ENCODE measurements at regions not wholly inside any gene's neighbourhood (a gene's known extent, or its start where the extent isn't known, plus 50 kb on each side); places are given as distances from the start of the nearest gene placed in this dataset.

DNA sequence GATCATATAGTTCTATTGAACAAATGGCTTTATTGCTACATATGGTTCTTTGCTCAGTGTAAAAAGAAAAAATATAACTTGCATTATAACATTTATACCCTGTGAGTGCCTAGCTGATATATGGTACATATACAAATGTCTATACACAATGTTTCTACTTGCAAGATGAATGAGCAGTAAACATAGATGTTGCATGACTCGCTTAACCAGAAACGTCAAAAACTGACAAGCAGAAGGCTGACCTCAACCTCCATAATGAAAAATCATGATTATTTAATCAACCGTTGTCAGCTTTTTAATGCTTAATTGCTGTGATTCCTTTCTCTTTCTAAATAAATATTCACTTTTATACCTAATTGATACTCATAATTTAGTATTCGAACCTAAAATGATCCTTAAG is 183.3 kb downstream of the PTN start:
- no peaks in the 10 kb centered on the region; the same call in 1 of the 2 replicates for H4K20me1 ChIP-seq (ENCODE audit: insufficient read depth)
- no peaks in the 10 kb centered on the region for H3K4me1 ChIP-seq (ENCODE audit: control insufficient read depth in 1 of 2, insufficient read depth in 2 of 2, low read length in 2 of 2)
- H3K36me3 ChIP-seq (ENCODE audit: control insufficient read depth in 1 of 2, insufficient read depth in 2 of 2, low read length in 2 of 2), result no peaks in the 10 kb centered on the region
- intact Hi-C loops (cut with micrococcal nuclease), result no loop called here
- ChIA-PET CTCF (no interaction called here), POLR2A (no interaction called here), RAD21 (ENCODE audit: low non-redundant PET in 1 of 2, low total read pairs in 2 of 2, uncharacterized antibody in 2 of 2, unreplicated experiment in 2 of 2) (no interaction called here)
- H3K27ac ChIP-seq (ENCODE audit: low read depth, low read length), result no peak overlapping the region
- DNase-seq (ENCODE audit: low read depth, low spot score), result no peak
- H3K4me2 ChIP-seq (ENCODE audit: low read length), result no peak overlapping the region
- H3K79me2 ChIP-seq (ENCODE audit: insufficient read depth, low read length), result no peaks in the 10 kb centered on the region
- no peaks in the 10 kb centered on the region for H3K27me3 ChIP-seq (ENCODE audit: insufficient read depth, low read length)
- no peak overlapping the region for H3K4me3 ChIP-seq (replicated peaks in 1 of 2; ENCODE audit: low read depth in 1 of 2, low read length in 2 of 2)
- H3K9me3 ChIP-seq (ENCODE audit: control insufficient read depth in 1 of 2, insufficient read depth in 1 of 2, low read depth in 1 of 2, low read length in 2 of 2), result peaks cover 0 to 3% of the 10 kb centered on the region in 2 experiments; a peak in 1 of 4 replicates
- BruUV-seq (replicated peaks), result no TSS peak
- H2AFZ ChIP-seq (ENCODE audit: low read depth, low read length, poor library complexity, severe bottlenecking), result no peak overlapping the region
- ATAC-seq, result no peak
- TF ChIP-seq CBX3 (IDR thresholded peaks at IDR 0.05; ENCODE audit: low read depth) (no peak), SIN3A (IDR thresholded peaks at IDR 0.05; ENCODE audit: low read depth) (no peak), TCF7L2 (IDR thresholded peaks at IDR 0.05; ENCODE audit: borderline replicate concordance, extremely low read depth, insufficient read depth, insufficient read length) (no peak), EZH2phosphoT487 (IDR thresholded peaks at IDR 0.05; ENCODE audit: borderline replicate concordance) (no peak), JUND (IDR thresholded peaks at IDR 0.05) (no peak), ZNF274 (IDR thresholded peaks at IDR 0.05; ENCODE audit: low read depth, low read length) (no peak), ELF1 (IDR thresholded peaks at IDR 0.05; ENCODE audit: borderline replicate concordance, low read depth) (no peak), POLR2AphosphoS5 (IDR thresholded peaks at IDR 0.05; ENCODE audit: low read depth, low read length) (no peak), SP1 (IDR thresholded peaks at IDR 0.05; ENCODE audit: low read depth) (no peak), YY1 (IDR thresholded peaks at IDR 0.05; ENCODE audit: extremely low read depth, insufficient replicate concordance, low read depth, low read length) (no peak), ZFX (IDR thresholded peaks at IDR 0.05) (no peak), SRF (IDR thresholded peaks at IDR 0.05; ENCODE audit: low read depth) (no peak), CEBPB (IDR thresholded peaks at IDR 0.05; ENCODE audit: low read depth) (no peak), POLR2A (IDR thresholded peaks at IDR 0.05; ENCODE audit: borderline replicate concordance, extremely low read depth, insufficient read depth, insufficient read length) (no peak)
- TF ChIP-seq, protein P1, sequence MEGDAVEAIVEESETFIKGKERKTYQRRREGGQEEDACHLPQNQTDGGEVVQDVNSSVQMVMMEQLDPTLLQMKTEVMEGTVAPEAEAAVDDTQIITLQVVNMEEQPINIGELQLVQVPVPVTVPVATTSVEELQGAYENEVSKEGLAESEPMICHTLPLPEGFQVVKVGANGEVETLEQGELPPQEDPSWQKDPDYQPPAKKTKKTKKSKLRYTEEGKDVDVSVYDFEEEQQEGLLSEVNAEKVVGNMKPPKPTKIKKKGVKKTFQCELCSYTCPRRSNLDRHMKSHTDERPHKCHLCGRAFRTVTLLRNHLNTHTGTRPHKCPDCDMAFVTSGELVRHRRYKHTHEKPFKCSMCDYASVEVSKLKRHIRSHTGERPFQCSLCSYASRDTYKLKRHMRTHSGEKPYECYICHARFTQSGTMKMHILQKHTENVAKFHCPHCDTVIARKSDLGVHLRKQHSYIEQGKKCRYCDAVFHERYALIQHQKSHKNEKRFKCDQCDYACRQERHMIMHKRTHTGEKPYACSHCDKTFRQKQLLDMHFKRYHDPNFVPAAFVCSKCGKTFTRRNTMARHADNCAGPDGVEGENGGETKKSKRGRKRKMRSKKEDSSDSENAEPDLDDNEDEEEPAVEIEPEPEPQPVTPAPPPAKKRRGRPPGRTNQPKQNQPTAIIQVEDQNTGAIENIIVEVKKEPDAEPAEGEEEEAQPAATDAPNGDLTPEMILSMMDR (IDR thresholded peaks at IDR 0.05 in 2 of 3, conservative IDR thresholded peaks at IDR 0.05 in 1 of 3; ENCODE audit: borderline replicate concordance in 1 of 3, insufficient read depth in 1 of 3, low read depth in 2 of 3, low read length in 2 of 3), result no peak
- TF ChIP-seq, protein P2, sequence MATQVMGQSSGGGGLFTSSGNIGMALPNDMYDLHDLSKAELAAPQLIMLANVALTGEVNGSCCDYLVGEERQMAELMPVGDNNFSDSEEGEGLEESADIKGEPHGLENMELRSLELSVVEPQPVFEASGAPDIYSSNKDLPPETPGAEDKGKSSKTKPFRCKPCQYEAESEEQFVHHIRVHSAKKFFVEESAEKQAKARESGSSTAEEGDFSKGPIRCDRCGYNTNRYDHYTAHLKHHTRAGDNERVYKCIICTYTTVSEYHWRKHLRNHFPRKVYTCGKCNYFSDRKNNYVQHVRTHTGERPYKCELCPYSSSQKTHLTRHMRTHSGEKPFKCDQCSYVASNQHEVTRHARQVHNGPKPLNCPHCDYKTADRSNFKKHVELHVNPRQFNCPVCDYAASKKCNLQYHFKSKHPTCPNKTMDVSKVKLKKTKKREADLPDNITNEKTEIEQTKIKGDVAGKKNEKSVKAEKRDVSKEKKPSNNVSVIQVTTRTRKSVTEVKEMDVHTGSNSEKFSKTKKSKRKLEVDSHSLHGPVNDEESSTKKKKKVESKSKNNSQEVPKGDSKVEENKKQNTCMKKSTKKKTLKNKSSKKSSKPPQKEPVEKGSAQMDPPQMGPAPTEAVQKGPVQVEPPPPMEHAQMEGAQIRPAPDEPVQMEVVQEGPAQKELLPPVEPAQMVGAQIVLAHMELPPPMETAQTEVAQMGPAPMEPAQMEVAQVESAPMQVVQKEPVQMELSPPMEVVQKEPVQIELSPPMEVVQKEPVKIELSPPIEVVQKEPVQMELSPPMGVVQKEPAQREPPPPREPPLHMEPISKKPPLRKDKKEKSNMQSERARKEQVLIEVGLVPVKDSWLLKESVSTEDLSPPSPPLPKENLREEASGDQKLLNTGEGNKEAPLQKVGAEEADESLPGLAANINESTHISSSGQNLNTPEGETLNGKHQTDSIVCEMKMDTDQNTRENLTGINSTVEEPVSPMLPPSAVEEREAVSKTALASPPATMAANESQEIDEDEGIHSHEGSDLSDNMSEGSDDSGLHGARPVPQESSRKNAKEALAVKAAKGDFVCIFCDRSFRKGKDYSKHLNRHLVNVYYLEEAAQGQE (IDR thresholded peaks at IDR 0.05; ENCODE audit: low read depth), result no peak
- TF ChIP-seq, protein P3, sequence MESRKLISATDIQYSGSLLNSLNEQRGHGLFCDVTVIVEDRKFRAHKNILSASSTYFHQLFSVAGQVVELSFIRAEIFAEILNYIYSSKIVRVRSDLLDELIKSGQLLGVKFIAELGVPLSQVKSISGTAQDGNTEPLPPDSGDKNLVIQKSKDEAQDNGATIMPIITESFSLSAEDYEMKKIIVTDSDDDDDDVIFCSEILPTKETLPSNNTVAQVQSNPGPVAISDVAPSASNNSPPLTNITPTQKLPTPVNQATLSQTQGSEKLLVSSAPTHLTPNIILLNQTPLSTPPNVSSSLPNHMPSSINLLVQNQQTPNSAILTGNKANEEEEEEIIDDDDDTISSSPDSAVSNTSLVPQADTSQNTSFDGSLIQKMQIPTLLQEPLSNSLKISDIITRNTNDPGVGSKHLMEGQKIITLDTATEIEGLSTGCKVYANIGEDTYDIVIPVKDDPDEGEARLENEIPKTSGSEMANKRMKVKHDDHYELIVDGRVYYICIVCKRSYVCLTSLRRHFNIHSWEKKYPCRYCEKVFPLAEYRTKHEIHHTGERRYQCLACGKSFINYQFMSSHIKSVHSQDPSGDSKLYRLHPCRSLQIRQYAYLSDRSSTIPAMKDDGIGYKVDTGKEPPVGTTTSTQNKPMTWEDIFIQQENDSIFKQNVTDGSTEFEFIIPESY (IDR thresholded peaks at IDR 0.05; ENCODE audit: extremely low read depth, insufficient replicate concordance, low read length), result no peak
- TF ChIP-seq, protein P4, sequence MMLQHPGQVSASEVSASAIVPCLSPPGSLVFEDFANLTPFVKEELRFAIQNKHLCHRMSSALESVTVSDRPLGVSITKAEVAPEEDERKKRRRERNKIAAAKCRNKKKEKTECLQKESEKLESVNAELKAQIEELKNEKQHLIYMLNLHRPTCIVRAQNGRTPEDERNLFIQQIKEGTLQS (IDR thresholded peaks at IDR 0.05), result no peak
- no peaks in the 10 kb centered on the region for H3K9me2 ChIP-seq (ENCODE audit: insufficient read depth)
- no peak overlapping the region for H3K9ac ChIP-seq (ENCODE audit: low read length)
